NCI-H2171 (cell line): ENCODE measurements at regions not wholly inside any gene's neighbourhood (a gene's known extent, or its start where the extent isn't known, plus 50 kb on each side); places are given as distances from the start of the nearest gene placed in this dataset.
"Not testable (repeated sequence)": the region's sequence is repeated elsewhere in the genome, so short reads cannot be mapped to it uniquely, and the experiment has no call there.

Experiments used
- DNase-seq: peaks from one replicate; lab custom pipeline; 2025; lab: John Stamatoyannopoulos, UW

- peak; percentile 82 for DNase-seq
These were observed 62.0 kb downstream of the CAVIN4 start for GRCh38 chr9:100639854-100640253.

- no peak for DNase-seq
These were observed 62.7 kb downstream of the CAVIN4 start for GRCh38 chr9:100640447-100641050.

- DNase-seq: no peak
These were observed 63.3 kb downstream of the CAVIN4 start for GRCh38 chr9:100641166-100641565.

- DNase-seq: no peak
These were observed 75.0 kb downstream of the CAVIN4 start for GRCh38 chr9:100652850-100653249.

GRCh38 chr9:100653643-100654334 lies 75.9 kb downstream of the CAVIN4 start:
- no peak for DNase-seq

GRCh38 chr9:100656851-100657250 lies 79.0 kb downstream of the CAVIN4 start:
- DNase-seq: not testable (repeated sequence)

- no peak for DNase-seq
These were observed 83.8 kb downstream of the CAVIN4 start for GRCh38 chr9:100661668-100662067.

GRCh38 chr9:100662122-100662521 lies 84.2 kb downstream of the CAVIN4 start:
- DNase-seq: no peak

GRCh38 chr9:100667448-100667847 lies 89.6 kb downstream of the CAVIN4 start:
- no peak for DNase-seq

GRCh38 chr9:100668024-100668423 lies 90.1 kb downstream of the CAVIN4 start:
- DNase-seq: no peak

- DNase-seq: no peak
These were observed 92.1 kb downstream of the CAVIN4 start for GRCh38 chr9:100669968-100670367.

GRCh38 chr9:100670719-100671118 lies 92.8 kb downstream of the CAVIN4 start:
- peak; percentile 73 for DNase-seq

GRCh38 chr9:100671898-100672297 lies 94.0 kb downstream of the CAVIN4 start:
- no peak for DNase-seq

GRCh38 chr9:100673249-100673648 lies 95.4 kb downstream of the CAVIN4 start:
- DNase-seq: no peak

GRCh38 chr9:100674419-100675122 lies 96.7 kb downstream of the CAVIN4 start:
- peak; percentile 72 for DNase-seq

GRCh38 chr9:100679834-100680233 lies 102.0 kb downstream of the CAVIN4 start:
- DNase-seq: no peak

GRCh38 chr9:100686420-100686819 lies 108.5 kb downstream of the CAVIN4 start:
- DNase-seq: no peak

- no peak for DNase-seq
These were observed 111.8 kb downstream of the CAVIN4 start for GRCh38 chr9:100689635-100690034.

GRCh38 chr9:100690438-100690837 lies 112.6 kb downstream of the CAVIN4 start:
- no peak for DNase-seq

GRCh38 chr9:100697339-100697738 lies 119.5 kb downstream of the CAVIN4 start:
- DNase-seq: no peak

GRCh38 chr9:100698945-100699344 lies 121.1 kb downstream of the CAVIN4 start:
- DNase-seq: no peak

GRCh38 chr9:100699668-100700067 lies 121.8 kb downstream of the CAVIN4 start:
- DNase-seq: peak; percentile 55

- no peak for DNase-seq
These were observed 122.9 kb downstream of the CAVIN4 start for GRCh38 chr9:100700689-100701318.
